ENCODE measurements at regions not wholly inside any gene's neighbourhood (a gene's known extent, or its start where the extent isn't known, plus 50 kb on each side); places are given as distances from the start of the nearest gene placed in this dataset.

GRCh38 chr19:5269926-5270325, 70.7 kb downstream of the PTPRS start:
- H3K27ac ChIP-seq (ENCODE audit: low read depth, low read length) = no peak overlapping the region
- H3K4me1 ChIP-seq (ENCODE audit: control insufficient read depth, insufficient read depth, low read length) = no peaks in the 10 kb centered on the region
- no peak overlapping the region for H3K9ac ChIP-seq (ENCODE audit: low read length)
- H3K4me3 ChIP-seq (ENCODE audit: low read length) = no peak overlapping the region
- peaks cover 10% of the 10 kb centered on the region for H3K36me3 ChIP-seq (ENCODE audit: control insufficient read depth, insufficient read depth, low read length)
- no peaks in the 10 kb centered on the region for H3K27me3 ChIP-seq (ENCODE audit: control insufficient read depth, insufficient read depth, low read length)

GRCh38 chr19:5269279-5269678, 71.3 kb downstream of the PTPRS start:
- Histone ChIP-seq H3K4me3 (ENCODE audit: low read length) (no peak overlapping the region), H3K36me3 (ENCODE audit: control insufficient read depth, insufficient read depth, low read length) (peaks cover 11% of the 10 kb centered on the region), H3K9ac (ENCODE audit: low read length) (no peak overlapping the region), H3K4me1 (ENCODE audit: control insufficient read depth, insufficient read depth, low read length) (no peaks in the 10 kb centered on the region), H3K27ac (ENCODE audit: low read depth, low read length) (no peak overlapping the region), H3K27me3 (ENCODE audit: control insufficient read depth, insufficient read depth, low read length) (no peaks in the 10 kb centered on the region)

- H3K9ac ChIP-seq (ENCODE audit: low read length) = no peak overlapping the region
- no peaks in the 10 kb centered on the region for H3K27me3 ChIP-seq (ENCODE audit: control insufficient read depth, insufficient read depth, low read length)
- no peak overlapping the region for H3K4me3 ChIP-seq (ENCODE audit: low read length)
These were observed 71.8 kb downstream of the PTPRS start for GRCh38 chr19:5268801-5269200.

GRCh38 chr19:5265260-5265659, 75.4 kb downstream of the PTPRS start:
- Histone ChIP-seq H3K4me3 (ENCODE audit: low read length) (no peak overlapping the region), H3K4me1 (ENCODE audit: control insufficient read depth, insufficient read depth, low read length) (no peaks in the 10 kb centered on the region), H3K36me3 (ENCODE audit: control insufficient read depth, insufficient read depth, low read length) (peaks cover 8% of the 10 kb centered on the region), H3K9ac (ENCODE audit: low read length) (no peak overlapping the region), H3K27me3 (ENCODE audit: control insufficient read depth, insufficient read depth, low read length) (no peaks in the 10 kb centered on the region), H3K27ac (ENCODE audit: low read depth, low read length) (no peak overlapping the region)

More at GRCh38 chr19:5268801-5269200, 71.8 kb downstream of the PTPRS start:
- Histone ChIP-seq H3K4me1 (ENCODE audit: control insufficient read depth, insufficient read depth, low read length) (no peaks in the 10 kb centered on the region), H3K27ac (ENCODE audit: low read depth, low read length) (no peak overlapping the region), H3K36me3 (ENCODE audit: control insufficient read depth, insufficient read depth, low read length) (peaks cover 13% of the 10 kb centered on the region)

- H3K4me3 ChIP-seq (ENCODE audit: low read length) = no peak overlapping the region
- no peaks in the 10 kb centered on the region for H3K27me3 ChIP-seq (ENCODE audit: control insufficient read depth, insufficient read depth, low read length)
- no peak overlapping the region for H3K9ac ChIP-seq (ENCODE audit: low read length)
- peaks cover 8% of the 10 kb centered on the region for H3K36me3 ChIP-seq (ENCODE audit: control insufficient read depth, insufficient read depth, low read length)
- no peaks in the 10 kb centered on the region for H3K4me1 ChIP-seq (ENCODE audit: control insufficient read depth, insufficient read depth, low read length)
- H3K27ac ChIP-seq (ENCODE audit: low read depth, low read length) = no peak overlapping the region
These were observed 76.2 kb downstream of the PTPRS start for GRCh38 chr19:5264453-5264852.

GRCh38 chr19:5263615-5264014, 77.0 kb downstream of the PTPRS start:
- H3K9ac ChIP-seq (ENCODE audit: low read length) = no peak overlapping the region
- H3K27me3 ChIP-seq (ENCODE audit: control insufficient read depth, insufficient read depth, low read length) = no peaks in the 10 kb centered on the region
- no peak overlapping the region for H3K27ac ChIP-seq (ENCODE audit: low read depth, low read length)
- no peaks in the 10 kb centered on the region for H3K4me1 ChIP-seq (ENCODE audit: control insufficient read depth, insufficient read depth, low read length)
- H3K36me3 ChIP-seq (ENCODE audit: control insufficient read depth, insufficient read depth, low read length) = peaks cover 8% of the 10 kb centered on the region
- no peak overlapping the region for H3K4me3 ChIP-seq (ENCODE audit: low read length)

- Histone ChIP-seq H3K9ac (ENCODE audit: low read length) (no peak overlapping the region), H3K27me3 (ENCODE audit: control insufficient read depth, insufficient read depth, low read length) (no peaks in the 10 kb centered on the region), H3K27ac (ENCODE audit: low read depth, low read length) (no peak overlapping the region), H3K36me3 (ENCODE audit: control insufficient read depth, insufficient read depth, low read length) (peaks cover 8% of the 10 kb centered on the region), H3K4me3 (ENCODE audit: low read length) (no peak overlapping the region), H3K4me1 (ENCODE audit: control insufficient read depth, insufficient read depth, low read length) (no peaks in the 10 kb centered on the region)
These were observed 77.9 kb downstream of the PTPRS start for GRCh38 chr19:5262721-5263120.

GRCh38 chr19:5261156-5261890, 79.3 kb downstream of the PTPRS start:
- H3K27me3 ChIP-seq (ENCODE audit: control insufficient read depth, insufficient read depth, low read length) = no peaks in the 10 kb centered on the region
- H3K36me3 ChIP-seq (ENCODE audit: control insufficient read depth, insufficient read depth, low read length) = peaks cover 10% of the 10 kb centered on the region
- no peaks in the 10 kb centered on the region for H3K4me1 ChIP-seq (ENCODE audit: control insufficient read depth, insufficient read depth, low read length)
- H3K9ac ChIP-seq (ENCODE audit: low read length) = no peak overlapping the region
- no peak overlapping the region for H3K4me3 ChIP-seq (ENCODE audit: low read length)
- H3K27ac ChIP-seq (ENCODE audit: low read depth, low read length) = no peak overlapping the region

GRCh38 chr19:5260381-5260967, 80.1 kb downstream of the PTPRS start:
- Histone ChIP-seq H3K36me3 (ENCODE audit: control insufficient read depth, insufficient read depth, low read length) (peaks cover 14% of the 10 kb centered on the region), H3K27me3 (ENCODE audit: control insufficient read depth, insufficient read depth, low read length) (no peaks in the 10 kb centered on the region), H3K4me1 (ENCODE audit: control insufficient read depth, insufficient read depth, low read length) (no peaks in the 10 kb centered on the region), H3K9ac (ENCODE audit: low read length) (no peak overlapping the region), H3K4me3 (ENCODE audit: low read length) (no peak overlapping the region), H3K27ac (ENCODE audit: low read depth, low read length) (no peak overlapping the region)

- Histone ChIP-seq H3K4me3 (ENCODE audit: low read length) (no peak overlapping the region), H3K9ac (ENCODE audit: low read length) (no peak overlapping the region), H3K36me3 (ENCODE audit: control insufficient read depth, insufficient read depth, low read length) (peaks cover 14% of the 10 kb centered on the region), H3K4me1 (ENCODE audit: control insufficient read depth, insufficient read depth, low read length) (no peaks in the 10 kb centered on the region), H3K27ac (ENCODE audit: low read depth, low read length) (no peak overlapping the region), H3K27me3 (ENCODE audit: control insufficient read depth, insufficient read depth, low read length) (no peaks in the 10 kb centered on the region)
These were observed 80.9 kb downstream of the PTPRS start for GRCh38 chr19:5259750-5260149.

- Histone ChIP-seq H3K36me3 (ENCODE audit: control insufficient read depth, insufficient read depth, low read length) (peaks cover 5% of the 10 kb centered on the region), H3K27me3 (ENCODE audit: control insufficient read depth, insufficient read depth, low read length) (no peaks in the 10 kb centered on the region), H3K4me3 (ENCODE audit: low read length) (no peak overlapping the region), H3K4me1 (ENCODE audit: control insufficient read depth, insufficient read depth, low read length) (no peaks in the 10 kb centered on the region), H3K27ac (ENCODE audit: low read depth, low read length) (no peak overlapping the region), H3K9ac (ENCODE audit: low read length) (no peak overlapping the region)
These were observed 83.2 kb downstream of the PTPRS start for GRCh38 chr19:5257155-5258045.

GRCh38 chr19:5255602-5256231, 84.9 kb downstream of the PTPRS start:
- Histone ChIP-seq H3K27ac (ENCODE audit: low read depth, low read length) (no peak overlapping the region), H3K9ac (ENCODE audit: low read length) (no peak overlapping the region)

More at GRCh38 chr19:5255602-5256231, 84.9 kb downstream of the PTPRS start:
- H3K36me3 ChIP-seq (ENCODE audit: control insufficient read depth, insufficient read depth, low read length) = peaks cover 5% of the 10 kb centered on the region
- no peak overlapping the region for H3K4me3 ChIP-seq (ENCODE audit: low read length)
- H3K27me3 ChIP-seq (ENCODE audit: control insufficient read depth, insufficient read depth, low read length) = no peaks in the 10 kb centered on the region
- no peaks in the 10 kb centered on the region for H3K4me1 ChIP-seq (ENCODE audit: control insufficient read depth, insufficient read depth, low read length)
